ENCODE measurements at regions not wholly inside any gene's neighbourhood (a gene's known extent, or its start where the extent isn't known, plus 50 kb on each side); places are given as distances from the start of the nearest gene placed in this dataset.
"Not testable (repeated sequence)": the region's sequence is repeated elsewhere in the genome, so short reads cannot be mapped to it uniquely, and the experiment has no call there.

GRCh38 chr10:8350250-8350967 is 295.9 kb downstream of the GATA3 start:
- DNase-seq = no peak

- DNase-seq = no peak
These were observed 297.9 kb downstream of the GATA3 start for GRCh38 chr10:8352171-8353075.

GRCh38 chr10:8356283-8356682 is 301.8 kb downstream of the GATA3 start:
- DNase-seq = no peak

GRCh38 chr10:8359467-8359866 is 305.0 kb downstream of the GATA3 start:
- DNase-seq = no peak

GRCh38 chr10:8360365-8360764 is 305.9 kb downstream of the GATA3 start:
- DNase-seq = no peak

- no peak for DNase-seq
These were observed 306.5 kb downstream of the GATA3 start for GRCh38 chr10:8360814-8361509.

GRCh38 chr10:8361510-8361844 is 307.0 kb downstream of the GATA3 start:
- no peak for DNase-seq

GRCh38 chr10:8365935-8366911 is 311.7 kb downstream of the GATA3 start:
- no peak for DNase-seq

GRCh38 chr10:8367672-8368411 is 313.4 kb downstream of the GATA3 start:
- DNase-seq = not testable (repeated sequence)

- DNase-seq = no peak
These were observed 315.2 kb downstream of the GATA3 start for GRCh38 chr10:8369666-8370065.

GRCh38 chr10:8374334-8374733 is 319.8 kb downstream of the GATA3 start:
- DNase-seq = no peak

- no peak for DNase-seq
These were observed 320.6 kb downstream of the GATA3 start for GRCh38 chr10:8375137-8375536.

- DNase-seq = no peak
These were observed 323.9 kb downstream of the GATA3 start for GRCh38 chr10:8378198-8378983.

GRCh38 chr10:8379906-8380832 is 325.7 kb downstream of the GATA3 start:
- no peak for DNase-seq

GRCh38 chr10:8380833-8381496 is 326.5 kb downstream of the GATA3 start:
- no peak for DNase-seq

- DNase-seq = no peak
These were observed 332.3 kb downstream of the GATA3 start for GRCh38 chr10:8386781-8387180.

- no peak for DNase-seq
These were observed 335.1 kb downstream of the GATA3 start for GRCh38 chr10:8389630-8390029.

GRCh38 chr10:8392216-8392615 is 337.7 kb downstream of the GATA3 start:
- DNase-seq = no peak

GRCh38 chr10:8393531-8393930 is 339.0 kb downstream of the GATA3 start:
- DNase-seq = no peak
